RWPE2 (cell line): ENCODE measurements at regions not wholly inside any gene's neighbourhood (a gene's known extent, or its start where the extent isn't known, plus 50 kb on each side); places are given as distances from the start of the nearest gene placed in this dataset.

ENCODE experiments used
- ATAC-seq: fragments of 200-7000 bp; cut with Tn5 transposase; 3 replicates; pipeline ENCODE4 v1.9.1; 2021; ENCODE audit warnings: low read depth
- DNase-seq: peaks from one replicate; pipeline ENCODE4 v3.0.0-alpha.2; 2020; ENCODE audit warnings: low spot score
- H3K27ac ChIP-seq: fragments of 450-650 bp; 2 replicates; pipeline ENCODE4 v1.5.1; 2017; ENCODE audit warnings: mild to moderate bottlenecking; ENCODE audit not compliant: poor library complexity, severe bottlenecking
- H3K27me3 ChIP-seq: fragments of 250-450 bp; sonication (Bioruptor Pico); 2 replicates; pipeline ENCODE4 v1.5.1; 2021; ENCODE audit warnings: mild to moderate bottlenecking, moderate library complexity; ENCODE audit not compliant: insufficient read depth, poor library complexity, severe bottlenecking
- H3K36me3 ChIP-seq: fragments of 250-450 bp; sonication (Bioruptor Pico); 2 replicates; pipeline ENCODE4 v1.5.1; 2020; ENCODE audit warnings: low read depth, mild to moderate bottlenecking, moderate library complexity
- H3K4me1 ChIP-seq: fragments of 250-450 bp; sonication (Bioruptor Pico); 2 replicates; pipeline ENCODE4 v1.5.1; 2021; ENCODE audit warnings: mild to moderate bottlenecking, moderate library complexity; ENCODE audit not compliant: insufficient read depth, poor library complexity, severe bottlenecking
- H3K4me3 ChIP-seq: fragments of 250-450 bp; sonication (Bioruptor Pico); 2 replicates; pipeline ENCODE4 v1.5.1; 2021; ENCODE audit warnings: mild to moderate bottlenecking, moderate library complexity; ENCODE audit not compliant: severe bottlenecking
- H3K9me3 ChIP-seq: fragments of 250-450 bp; sonication (Bioruptor Pico); 2 replicates; pipeline ENCODE4 v1.5.1; 2021; ENCODE audit warnings: mild to moderate bottlenecking, moderate library complexity; ENCODE audit not compliant: severe bottlenecking
- TF ChIP-seq, protein P1 (sequence below): fragments of 450-650 bp; IDR thresholded peaks from one replicate; pipeline ENCODE4 v1.5.1; 2017; ENCODE audit warnings: mild to moderate bottlenecking, moderate library complexity; ENCODE audit not compliant: poor library complexity, severe bottlenecking

DNA sequence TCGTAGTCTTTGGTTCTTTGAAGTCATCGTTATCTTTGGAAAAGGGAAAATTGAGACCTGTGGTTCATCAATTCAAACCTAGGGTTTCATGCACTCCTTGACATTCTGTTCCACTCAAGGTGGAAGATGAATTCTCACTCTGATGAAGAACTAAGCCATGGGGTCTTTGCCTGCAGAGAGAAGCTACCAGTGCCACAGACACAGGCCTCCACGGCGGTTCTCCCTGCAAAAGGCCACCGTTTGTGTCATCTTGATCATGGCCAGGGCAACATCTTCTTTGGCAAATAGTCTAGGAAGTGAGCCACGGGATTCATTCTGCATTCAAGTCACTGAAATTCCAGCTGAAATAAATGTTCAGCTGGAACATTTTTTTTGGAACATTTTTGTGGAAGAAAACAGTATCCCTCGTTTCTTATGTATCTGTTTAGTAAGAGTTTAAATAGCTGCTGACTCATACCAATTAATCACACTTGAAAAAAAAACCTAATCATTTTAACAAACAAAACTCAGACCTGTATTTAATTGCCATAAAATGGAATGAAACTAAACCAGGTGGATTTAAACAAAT, 206.0 kb upstream of the FOXQ1 start:
- no peaks in the 10 kb centered on the region for H3K27me3 ChIP-seq
- H3K36me3 ChIP-seq, result no peaks in the 10 kb centered on the region
- H3K4me1 ChIP-seq, result peaks cover 10% of the 10 kb centered on the region
- no peak overlapping the region for H3K27ac ChIP-seq
- no peak for DNase-seq
- TF ChIP-seq, protein P1, sequence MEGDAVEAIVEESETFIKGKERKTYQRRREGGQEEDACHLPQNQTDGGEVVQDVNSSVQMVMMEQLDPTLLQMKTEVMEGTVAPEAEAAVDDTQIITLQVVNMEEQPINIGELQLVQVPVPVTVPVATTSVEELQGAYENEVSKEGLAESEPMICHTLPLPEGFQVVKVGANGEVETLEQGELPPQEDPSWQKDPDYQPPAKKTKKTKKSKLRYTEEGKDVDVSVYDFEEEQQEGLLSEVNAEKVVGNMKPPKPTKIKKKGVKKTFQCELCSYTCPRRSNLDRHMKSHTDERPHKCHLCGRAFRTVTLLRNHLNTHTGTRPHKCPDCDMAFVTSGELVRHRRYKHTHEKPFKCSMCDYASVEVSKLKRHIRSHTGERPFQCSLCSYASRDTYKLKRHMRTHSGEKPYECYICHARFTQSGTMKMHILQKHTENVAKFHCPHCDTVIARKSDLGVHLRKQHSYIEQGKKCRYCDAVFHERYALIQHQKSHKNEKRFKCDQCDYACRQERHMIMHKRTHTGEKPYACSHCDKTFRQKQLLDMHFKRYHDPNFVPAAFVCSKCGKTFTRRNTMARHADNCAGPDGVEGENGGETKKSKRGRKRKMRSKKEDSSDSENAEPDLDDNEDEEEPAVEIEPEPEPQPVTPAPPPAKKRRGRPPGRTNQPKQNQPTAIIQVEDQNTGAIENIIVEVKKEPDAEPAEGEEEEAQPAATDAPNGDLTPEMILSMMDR, result no peak
- ATAC-seq, result no peak
- H3K4me3 ChIP-seq, result no peak overlapping the region
- H3K9me3 ChIP-seq, result no peaks in the 10 kb centered on the region

DNA sequence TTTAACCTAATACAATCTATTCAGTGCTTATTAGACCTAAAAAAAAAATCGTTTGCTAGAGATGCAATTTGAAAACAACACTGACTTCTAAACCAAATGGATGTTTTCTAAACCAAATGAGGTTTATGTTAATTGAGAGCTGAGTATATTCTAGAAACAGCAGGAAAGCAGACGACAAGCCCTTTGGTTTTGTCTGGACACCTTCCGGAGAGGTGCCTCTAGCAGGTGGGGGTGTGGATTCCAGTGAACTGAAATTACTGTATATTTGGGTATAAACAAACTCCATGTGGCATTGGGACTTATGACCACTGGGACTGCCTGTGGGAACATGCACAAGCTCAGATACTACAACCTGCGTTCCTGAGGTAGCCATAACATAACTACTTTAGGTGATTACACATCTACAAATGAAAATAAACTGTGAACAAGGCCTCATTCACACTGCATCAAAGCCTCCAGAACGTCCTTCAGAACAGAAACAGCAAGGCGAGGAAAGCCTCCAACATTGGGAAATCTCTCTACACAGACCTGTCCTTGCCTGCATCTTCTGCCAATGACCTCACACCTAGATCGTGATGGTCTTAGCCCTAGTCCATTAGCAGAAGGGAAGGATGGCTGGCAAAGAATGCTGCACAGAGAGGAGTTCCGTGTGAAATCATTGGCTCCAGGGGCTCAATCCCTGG, 206.8 kb upstream of the FOXQ1 start:
- TF ChIP-seq, protein P1, result no peak
- Histone ChIP-seq H3K27ac (no peak overlapping the region), H3K36me3 (no peaks in the 10 kb centered on the region), H3K4me1 (peaks cover 6% of the 10 kb centered on the region), H3K9me3 (no peaks in the 10 kb centered on the region), H3K27me3 (no peaks in the 10 kb centered on the region), H3K4me3 (no peak overlapping the region)
- no peak for ATAC-seq
- no peak for DNase-seq

DNA sequence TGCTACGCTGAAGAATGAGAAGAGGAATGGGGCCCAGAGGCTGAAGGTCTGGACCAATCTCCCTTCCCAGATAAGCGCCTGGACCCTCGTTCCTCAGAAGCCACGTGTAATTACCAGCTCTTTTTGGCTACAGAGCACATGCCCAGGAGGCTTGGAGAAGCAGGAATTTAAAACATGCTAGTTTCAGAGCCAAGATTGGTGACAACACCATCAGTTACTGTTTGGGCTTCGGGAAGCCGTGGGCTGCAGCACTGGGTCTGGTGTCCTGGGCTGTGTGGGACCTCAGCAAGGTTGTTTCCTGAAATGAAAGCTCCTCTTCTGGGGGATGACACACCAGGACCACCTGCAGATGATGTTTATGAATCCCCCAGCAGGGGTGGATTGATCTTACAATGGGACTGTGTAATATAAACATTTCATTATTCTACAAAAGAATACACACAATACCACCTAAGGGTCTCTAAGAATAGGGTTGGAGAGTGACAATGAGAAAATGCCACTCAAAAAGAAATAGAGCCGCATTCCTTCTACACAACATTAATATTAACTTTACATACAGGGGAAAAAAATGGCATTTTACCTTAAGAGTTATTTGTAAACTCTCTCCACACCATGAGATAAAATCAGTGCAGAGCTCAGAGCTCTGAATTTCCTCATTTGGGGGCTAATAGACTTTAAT, 207.8 kb upstream of the FOXQ1 start:
- no peaks in the 10 kb centered on the region for H3K27me3 ChIP-seq
- TF ChIP-seq, protein P1, result no peak

DNA sequence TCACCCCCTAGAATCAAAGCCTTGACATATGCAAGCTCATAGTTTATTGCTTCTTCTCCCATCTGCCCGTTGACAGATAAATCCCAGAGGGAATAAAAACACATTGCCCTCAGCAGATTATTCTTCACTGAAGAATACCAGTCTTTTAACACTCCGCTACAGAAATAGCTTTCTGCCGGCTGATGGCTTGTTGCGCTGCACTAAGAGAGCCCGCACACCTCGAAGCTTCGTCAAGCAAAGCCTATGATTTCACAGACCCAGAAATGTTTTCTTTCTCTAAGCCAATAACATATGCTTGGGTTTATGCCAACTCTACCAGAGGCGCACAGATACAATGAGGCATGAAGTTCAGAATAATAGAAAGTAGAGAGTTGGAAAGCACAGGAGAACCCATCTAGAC, 208.9 kb upstream of the FOXQ1 start:
- Histone ChIP-seq H3K27me3 (no peaks in the 10 kb centered on the region), H3K27ac (no peak overlapping the region), H3K36me3 (no peaks in the 10 kb centered on the region), H3K4me3 (no peak overlapping the region), H3K9me3 (no peaks in the 10 kb centered on the region), H3K4me1 (peaks cover 12% of the 10 kb centered on the region)
- no peak for ATAC-seq
- no peak for DNase-seq
- TF ChIP-seq, protein P1, result no peak

More for the DNA sequence above, 207.8 kb upstream of the FOXQ1 start:
- H3K9me3 ChIP-seq, result no peaks in the 10 kb centered on the region
- H3K4me3 ChIP-seq, result no peak overlapping the region
- H3K36me3 ChIP-seq, result no peaks in the 10 kb centered on the region
- H3K27ac ChIP-seq, result no peak overlapping the region
- peaks cover 10% of the 10 kb centered on the region for H3K4me1 ChIP-seq
- ATAC-seq (no peak), DNase-seq (no peak)
